ENCODE measurements at regions not wholly inside any gene's neighbourhood (a gene's known extent, or its start where the extent isn't known, plus 50 kb on each side); places are given as distances from the start of the nearest gene placed in this dataset.
A peak's percentile ranks its signal among the peaks of the same experiment; 100 is the strongest.

DNA sequence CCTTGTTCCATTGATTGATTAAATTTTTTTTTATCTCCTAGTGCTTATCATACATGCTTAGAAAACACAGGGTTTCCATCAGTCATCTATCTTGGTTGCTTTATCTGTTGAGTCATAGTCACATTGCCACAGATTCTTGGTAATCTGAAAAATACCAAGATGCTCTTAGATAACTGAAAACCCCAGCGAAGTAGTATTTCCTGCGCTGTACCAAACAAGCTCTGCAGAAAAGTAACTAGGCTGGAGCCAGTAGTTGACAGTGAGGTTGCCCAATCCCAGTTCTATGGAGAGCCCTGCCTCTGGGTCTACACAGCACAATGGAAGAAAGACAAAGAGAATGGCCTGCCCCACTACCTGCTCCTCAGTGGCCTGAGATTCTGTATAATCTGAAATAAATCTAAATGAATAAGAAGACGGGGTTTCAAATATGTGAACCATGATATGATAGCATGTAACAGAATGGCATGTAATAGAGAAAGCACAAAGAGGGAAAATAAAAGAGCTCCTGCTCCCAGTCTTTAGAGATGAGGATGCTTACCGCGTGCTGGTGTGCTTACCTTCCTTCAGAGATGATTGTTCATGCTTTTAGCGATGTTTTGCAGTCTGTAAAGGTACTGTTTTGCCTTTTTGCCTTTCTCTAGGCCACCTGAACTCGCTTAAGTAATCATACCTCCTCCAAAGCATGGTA lies 55.3 kb upstream of the RAPGEF2 start:
- TF ChIP-seq ZFP30 (CRISPR knock-in tag; IDR thresholded peaks at IDR 0.05) (no peak), PPARA (CRISPR knock-in tag; IDR thresholded peaks at IDR 0.05; ENCODE audit: borderline replicate concordance) (no peak), PATZ1 (CRISPR knock-in tag; IDR thresholded peaks at IDR 0.05; ENCODE audit: borderline replicate concordance) (no peak), ZC3H10 (CRISPR knock-in tag; IDR thresholded peaks at IDR 0.05) (no peak), SNAI2 (CRISPR knock-in tag; IDR thresholded peaks at IDR 0.05) (no peak), RARB (CRISPR knock-in tag; IDR thresholded peaks at IDR 0.05) (no peak), ZFP3 (CRISPR knock-in tag; IDR thresholded peaks at IDR 0.05) (no peak), CSRNP3 (CRISPR knock-in tag; IDR thresholded peaks at IDR 0.05) (no peak), TCF4 (CRISPR knock-in tag; IDR thresholded peaks at IDR 0.05; ENCODE audit: borderline replicate concordance) (no peak), ARNTL (CRISPR knock-in tag; IDR thresholded peaks at IDR 0.05; ENCODE audit: borderline replicate concordance, low read depth) (no peak), ZNF565 (CRISPR knock-in tag; conservative IDR thresholded peaks at IDR 0.05; ENCODE audit: low read depth) (no peak), BACH2 (CRISPR knock-in tag; IDR thresholded peaks at IDR 0.05; ENCODE audit: borderline replicate concordance) (no peak), CSDC2 (CRISPR knock-in tag; IDR thresholded peaks at IDR 0.05) (no peak)
- TF ChIP-seq, protein P1, sequence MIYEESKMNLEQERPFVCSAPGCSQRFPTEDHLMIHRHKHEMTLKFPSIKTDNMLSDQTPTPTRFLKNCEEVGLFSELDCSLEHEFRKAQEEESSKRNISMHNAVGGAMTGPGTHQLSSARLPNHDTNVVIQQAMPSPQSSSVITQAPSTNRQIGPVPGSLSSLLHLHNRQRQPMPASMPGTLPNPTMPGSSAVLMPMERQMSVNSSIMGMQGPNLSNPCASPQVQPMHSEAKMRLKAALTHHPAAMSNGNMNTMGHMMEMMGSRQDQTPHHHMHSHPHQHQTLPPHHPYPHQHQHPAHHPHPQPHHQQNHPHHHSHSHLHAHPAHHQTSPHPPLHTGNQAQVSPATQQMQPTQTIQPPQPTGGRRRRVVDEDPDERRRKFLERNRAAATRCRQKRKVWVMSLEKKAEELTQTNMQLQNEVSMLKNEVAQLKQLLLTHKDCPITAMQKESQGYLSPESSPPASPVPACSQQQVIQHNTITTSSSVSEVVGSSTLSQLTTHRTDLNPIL (CRISPR knock-in tag; IDR thresholded peaks at IDR 0.05; ENCODE audit: low read depth): peak; percentile 20; the same call in 1 of the 2 replicates

Data from SK-N-SH treated with all-trans-retinoic acid at 6 μM for 48 hours (cell line).